GM12878 (cell line): ENCODE measurements at regions not wholly inside any gene's neighbourhood (a gene's known extent, or its start where the extent isn't known, plus 50 kb on each side); places are given as distances from the start of the nearest gene placed in this dataset.

Experiments used
- ATAC-seq: fragments of 200-7000 bp; cut with Tn5 transposase; 3 replicates; pipeline ENCODE4 v1.9.1; 2020; ENCODE audit warnings: mild to moderate bottlenecking, moderate library complexity
- BruUV-seq: library from RNA; stranded (reverse); fragments of 400-500 nt; replicated peaks from 2 replicates; lab custom pipeline; 2021; lab: Mats Ljungman, UMichigan
- CTCF ChIA-PET: fragments of 300-600 bp; sonication (Branson Sonifier 250); formaldehyde crosslinking; extraction: SDS; loops from one replicate; lab custom pipeline; 2021; ENCODE audit warnings: inconsistent platforms; lab: Yijun Ruan, JAX
- POLR2A ChIA-PET: fragments of 350-600 bp; formaldehyde crosslinking; extraction: SDS; loops from one replicate; lab custom pipeline; 2021; ENCODE audit warnings: inconsistent platforms; lab: Charles Lee
- RAD21 ChIA-PET: fragments of 300-600 bp; sonication (Branson Sonifier 250); formaldehyde crosslinking; loops from one replicate; lab custom pipeline; 2023; ENCODE audit warnings: antibody characterized with exemption; ENCODE audit not compliant: unreplicated experiment; lab: Charles Lee
- SMC1A ChIA-PET: fragments of 300-600 bp; sonication (Branson Sonifier 250); formaldehyde crosslinking; loops from one replicate; lab custom pipeline; 2023; ENCODE audit not compliant: unreplicated experiment, uncharacterized antibody; lab: Charles Lee
- DNase-seq: peaks from one replicate; pipeline ENCODE4 v3.0.0-alpha.2; 2011; ENCODE audit warnings: low read depth, low spot score
- FAIRE-seq: peaks from 3 replicates; lab custom pipeline; 2011; peaks lifted over from hg19 to GRCh38; lab: Jason Lieb, UNC
- H2AFZ ChIP-seq: 2 replicates; pipeline ENCODE4 v1.6.0; 2011; ENCODE audit warnings: low read depth, low read length, control low read depth; ENCODE audit not compliant: control insufficient read depth
- H3K27ac ChIP-seq: 2 replicates; pipeline ENCODE4 v1.5.1; 2011; ENCODE audit warnings: control low read depth; ENCODE audit not compliant: control insufficient read depth, insufficient read depth
- H3K27me3 ChIP-seq, 2 experiments: replicated peaks in 1 of 2; 2 replicates each; pipeline versions ENCODE4 v1.6.0 to v1.6.1; 2011; ENCODE audit warnings: low read length in 1 of 2; ENCODE audit not compliant: control insufficient read depth in 2 of 2, insufficient read depth in 2 of 2
- H3K36me3 ChIP-seq, 2 experiments: 2 replicates each; pipeline ENCODE4 v1.5.1; 2011; ENCODE audit warnings: low read length in 1 of 2; ENCODE audit not compliant: control insufficient read depth in 2 of 2, insufficient read depth in 2 of 2
- H3K4me1 ChIP-seq: 2 replicates; pipeline ENCODE4 v1.6.1; 2011; ENCODE audit warnings: mild to moderate bottlenecking, low read length, moderate library complexity, mixed read lengths; ENCODE audit not compliant: control insufficient read depth, insufficient read depth
- H3K4me2 ChIP-seq: 2 replicates; pipeline ENCODE4 v1.6.0; 2011; ENCODE audit warnings: control low read depth; ENCODE audit not compliant: control insufficient read depth, insufficient read depth
- H3K4me3 ChIP-seq: fragments of 200-600 bp; sonication (generic); 2 replicates; pipeline ENCODE4 v1.5.1; 2016
- H3K79me2 ChIP-seq: 2 replicates; pipeline ENCODE4 v1.6.0; 2011; ENCODE audit warnings: low read length; ENCODE audit not compliant: control insufficient read depth, insufficient read depth
- H3K9ac ChIP-seq: 2 replicates; pipeline ENCODE4 v1.8.0; 2011; ENCODE audit warnings: low read length, control low read depth, mixed read lengths; ENCODE audit not compliant: control insufficient read depth, insufficient read depth
- H3K9me3 ChIP-seq: replicated peaks from 3 replicates; pipeline ENCODE4 v1.5.1; 2011; ENCODE audit warnings: mild to moderate bottlenecking, low read length; ENCODE audit not compliant: control insufficient read depth, insufficient read depth
- H4K20me1 ChIP-seq: 2 replicates; pipeline ENCODE4 v1.6.0; 2011; ENCODE audit not compliant: control insufficient read depth, insufficient read depth
- ATF2 ChIP-seq: IDR thresholded peaks from 2 replicates; pipeline ENCODE4 v1.6.1; 2012; ENCODE audit warnings: low read length, inconsistent platforms
- EGR1 ChIP-seq, 2 experiments: IDR thresholded peaks; 1 replicate in 1 of 2; 2 replicates in 1 of 2; pipeline ENCODE4 v1.6.1; 2011 to 2012; ENCODE audit warnings: low read depth in 2 of 2, low read length in 2 of 2, borderline replicate concordance in 1 of 2, mild to moderate bottlenecking in 1 of 2, moderate library complexity in 1 of 2
- EP300 ChIP-seq, 2 experiments: fragments of 150-350 bp in 1 of 2; IDR thresholded peaks; 2 replicates each; pipeline ENCODE4 v1.6.1; 2011 to 2012; ENCODE audit warnings: low read depth in 2 of 2, low read length in 2 of 2, borderline replicate concordance in 1 of 2, improper control_type of control experiment in 1 of 2, inconsistent platforms in 1 of 2; ENCODE audit not compliant: control insufficient read depth in 1 of 2
- IKZF1 ChIP-seq: fragments of 450-650 bp; conservative IDR thresholded peaks from 2 replicates; pipeline ENCODE4 v1.6.1; 2017; ENCODE audit warnings: antibody characterized with exemption, mild to moderate bottlenecking
- IRF3 ChIP-seq: fragments of 450-650 bp; IDR thresholded peaks from 2 replicates; pipeline ENCODE4 v1.6.1; 2014; ENCODE audit warnings: mild to moderate bottlenecking
- KAT2A ChIP-seq: conservative IDR thresholded peaks from 2 replicates; pipeline ENCODE4 v1.6.1; 2011; ENCODE audit warnings: low read depth, low read length; ENCODE audit not compliant: control insufficient read depth
- KLF5 ChIP-seq: fragments of 450-650 bp; IDR thresholded peaks from 2 replicates; pipeline ENCODE4 v1.6.1; 2014; ENCODE audit warnings: mild to moderate bottlenecking; ENCODE audit not compliant: partially characterized antibody
- MYB ChIP-seq: fragments of 150-350 bp; IDR thresholded peaks from 2 replicates; pipeline ENCODE4 v1.6.1; 2014; ENCODE audit warnings: mild to moderate bottlenecking, low read depth, low read length, borderline replicate concordance
- NR2C2 ChIP-seq: IDR thresholded peaks from 2 replicates; pipeline ENCODE4 v1.6.1; 2011; ENCODE audit warnings: borderline replicate concordance, low read depth; ENCODE audit not compliant: control insufficient read depth, insufficient read length
- NRF1 ChIP-seq: conservative IDR thresholded peaks from 2 replicates; pipeline ENCODE4 v1.6.1; 2011; ENCODE audit warnings: mild to moderate bottlenecking, low read depth, low read length, improper control_type of control experiment
- PAX8 ChIP-seq: fragments of 450-650 bp; IDR thresholded peaks from 2 replicates; pipeline ENCODE4 v1.6.1; 2017; ENCODE audit warnings: mild to moderate bottlenecking, moderate library complexity
- RUNX3 ChIP-seq: IDR thresholded peaks from 2 replicates; pipeline ENCODE4 v1.6.1; 2012; ENCODE audit warnings: low read length, inconsistent platforms
- SREBF2 ChIP-seq: IDR thresholded peaks from 2 replicates; pipeline ENCODE4 v1.6.1; 2012; ENCODE audit warnings: mild to moderate bottlenecking, low read length
- SUPT20H ChIP-seq: IDR thresholded peaks from 2 replicates; pipeline ENCODE4 v1.6.1; 2011; ENCODE audit warnings: low read depth, mild to moderate bottlenecking, low read length, moderate library complexity, borderline replicate concordance; ENCODE audit not compliant: control insufficient read depth
- ZNF592 ChIP-seq: fragments of 450-650 bp; IDR thresholded peaks from 2 replicates; pipeline ENCODE4 v1.6.1; 2017; ENCODE audit warnings: mild to moderate bottlenecking, moderate library complexity
- WGBS: methylation state at CpG from one replicate; pipeline ENCODE4 v1.1.6; 2016; ENCODE audit warnings: low lambda C conversion rate; ENCODE audit not compliant: insufficient replicate concordance, insufficient coverage; ENCODE audit errors: missing lambda C conversion rate; 5-methylcytosine and 5-hydroxymethylcytosine counted together
- in situ Hi-C: fragments of 300-500 bp; cut with MboI; formaldehyde crosslinking; loops from 9 replicates; pipeline ENCODE4 v1.14.3; 2018; ENCODE audit warnings: mixed read lengths
- intact Hi-C: fragments of 100-400 bp; cut with micrococcal nuclease; formaldehyde crosslinking; loops from one replicate; pipeline ENCODE4 v1.14.2; 2022; ENCODE audit not compliant: unreplicated experiment

- ChIA-PET POLR2A (no interaction called here), CTCF (no interaction called here), SMC1A (no interaction called here), RAD21 (no interaction called here)
- FAIRE-seq (no peak), ATAC-seq (no peak), DNase-seq (no peak)
- Histone ChIP-seq H4K20me1 (no peaks in the 10 kb centered on the region), H3K9ac (no peak overlapping the region), H2AFZ (no peak overlapping the region), H3K4me3 (no peak overlapping the region), H3K27ac (no peak overlapping the region), H3K79me2 (no peaks in the 10 kb centered on the region), H3K9me3 (no peaks in the 10 kb centered on the region), H3K27me3 (no peaks in the 10 kb centered on the region), H3K4me1 (no peaks in the 10 kb centered on the region), H3K4me2 (no peak overlapping the region), H3K36me3 (no peaks in the 10 kb centered on the region)
- in situ Hi-C loops, result no loop called here
- no TSS peak for BruUV-seq
- intact Hi-C loops, result no loop called here
- 0% methylated on average over 3 of the region's 3 CpGs for WGBS
- TF ChIP-seq EGR1 (IDR thresholded peaks at IDR 0.05; ENCODE audit: borderline replicate concordance in 1 of 2, low read depth in 2 of 2, low read length in 2 of 2) (no peak), EP300 (IDR thresholded peaks at IDR 0.05; ENCODE audit: borderline replicate concordance in 1 of 2, control insufficient read depth in 1 of 2, low read depth in 2 of 2, low read length in 2 of 2) (no peak), PAX8 (no peak), RUNX3 (no peak), SREBF2 (no peak), NR2C2 (no peak), KLF5 (no peak), SUPT20H (no peak), KAT2A (no peak), ATF2 (no peak), IRF3 (no peak), ZNF592 (no peak), MYB (no peak), NRF1 (no peak), IKZF1 (no peak)
Observed at GRCh38 chr3:18079739-18080138, 337.3 kb upstream of the TBC1D5 start.
